GM23248 (cell line): ENCODE measurements at regions not wholly inside any gene's neighbourhood (a gene's known extent, or its start where the extent isn't known, plus 50 kb on each side); places are given as distances from the start of the nearest gene placed in this dataset.
A peak's percentile ranks its signal among the peaks of the same experiment; 100 is the strongest.

Source experiments
- DNase-seq: peaks from one replicate; pipeline ENCODE4 v3.0.0-alpha.2; 2015
- H2AFZ ChIP-seq: fragments of 200-600 bp; sonication (generic); 2 replicates; pipeline ENCODE4 v1.6.1; 2016; ENCODE audit warnings: antibody characterized with exemption
- H3F3A ChIP-seq: fragments of 200-600 bp; sonication (generic); 2 replicates; pipeline ENCODE4 v1.6.1; 2016; ENCODE audit warnings: mild to moderate bottlenecking, antibody characterized with exemption, mixed run types; ENCODE audit not compliant: insufficient read depth
- H3K27ac ChIP-seq: fragments of 200-600 bp; sonication (generic); 2 replicates; pipeline ENCODE4 v1.5.1; 2016; ENCODE audit warnings: mild to moderate bottlenecking
- H3K27me3 ChIP-seq: fragments of 200-600 bp; sonication (generic); replicated peaks from 2 replicates; pipeline ENCODE4 v1.6.1; 2016; ENCODE audit warnings: mild to moderate bottlenecking; ENCODE audit not compliant: insufficient read depth
- H3K36me3 ChIP-seq: fragments of 200-600 bp; sonication (generic); 2 replicates; pipeline ENCODE4 v1.6.1; 2016; ENCODE audit warnings: low read depth, mild to moderate bottlenecking
- H3K4me1 ChIP-seq: fragments of 200-600 bp; sonication (generic); 2 replicates; pipeline ENCODE4 v1.6.1; 2016; ENCODE audit warnings: mild to moderate bottlenecking; ENCODE audit not compliant: insufficient read depth
- H3K4me2 ChIP-seq: fragments of 200-600 bp; sonication (generic); one replicate; pipeline ENCODE4 v1.6.1; 2016; ENCODE audit warnings: mild to moderate bottlenecking; ENCODE audit not compliant: unreplicated experiment
- H3K4me3 ChIP-seq: fragments of 200-600 bp; sonication (generic); 2 replicates; pipeline ENCODE4 v1.5.1; 2016; ENCODE audit warnings: mild to moderate bottlenecking
- H3K79me2 ChIP-seq: fragments of 200-600 bp; sonication (generic); 2 replicates; pipeline ENCODE4 v1.6.1; 2016; ENCODE audit warnings: mild to moderate bottlenecking; ENCODE audit not compliant: insufficient read depth
- H3K9ac ChIP-seq: fragments of 200-600 bp; sonication (generic); 2 replicates; pipeline ENCODE4 v1.6.1; 2016; ENCODE audit warnings: mild to moderate bottlenecking
- H3K9me2 ChIP-seq: fragments of 200-600 bp; sonication (generic); 2 replicates; pipeline ENCODE4 v1.6.1; 2016; ENCODE audit warnings: mixed run types, mild to moderate bottlenecking, moderate library complexity; ENCODE audit not compliant: insufficient read depth
- H3K9me3 ChIP-seq: fragments of 200-600 bp; sonication (generic); one replicate; pipeline ENCODE4 v1.6.1; 2017; ENCODE audit warnings: low read depth
- H4K20me1 ChIP-seq: fragments of 200-600 bp; sonication (generic); 2 replicates; pipeline ENCODE4 v1.6.0; 2016; ENCODE audit not compliant: insufficient read depth
- EZH2 ChIP-seq: fragments of 200-600 bp; sonication (generic); IDR thresholded peaks from 2 replicates; pipeline ENCODE4 v1.6.1; 2018; ENCODE audit warnings: antibody characterized with exemption, mild to moderate bottlenecking; ENCODE audit not compliant: insufficient read depth, poor library complexity, severe bottlenecking
- EZH2phosphoT487 ChIP-seq: fragments of 200-600 bp; sonication (generic); IDR thresholded peaks from 2 replicates; pipeline ENCODE4 v1.6.1; 2018; ENCODE audit warnings: antibody characterized with exemption, moderate library complexity, mild to moderate bottlenecking, low read depth; ENCODE audit not compliant: insufficient read depth
- WGBS, 2 experiments: methylation state at CpG; one replicate each; pipeline ENCODE4 v1.1.6; 2015 to 2017; ENCODE audit warnings: low lambda C conversion rate in 2 of 2, low coverage in 1 of 2; ENCODE audit errors: missing lambda C conversion rate in 2 of 2; 5-methylcytosine and 5-hydroxymethylcytosine counted together
- in situ Hi-C: fragments of 300-500 bp; cut with MboI; formaldehyde crosslinking; loops from 2 replicates; pipeline ENCODE4 v1.15.0; 2020

GRCh38 chr7:85483177-85483576 lies 296.3 kb upstream of the SEMA3D start:
- Histone ChIP-seq H2AFZ (no peak overlapping the region), H3K9me3 (no peaks in the 10 kb centered on the region), H3K4me2 (peak overlapping the region; percentile 39), H3K4me3 (no peak overlapping the region), H3K9ac (no peak overlapping the region), H3K36me3 (no peaks in the 10 kb centered on the region), H3K27ac (peak overlapping the region; percentile 5; the same call in 1 of the 2 replicates), H3K9me2 (no peaks in the 10 kb centered on the region), H4K20me1 (no peaks in the 10 kb centered on the region), H3K27me3 (no peaks in the 10 kb centered on the region), H3F3A (peaks cover 17% of the 10 kb centered on the region; the same call in 1 of the 2 replicates), H3K4me1 (peaks cover 28% of the 10 kb centered on the region), H3K79me2 (no peaks in the 10 kb centered on the region)
- TF ChIP-seq EZH2 (no peak), EZH2phosphoT487 (no peak)
- WGBS, 2 experiments: 0% methylated on average over 1 of the region's 1 CpG
- in situ Hi-C loops: no loop called here
- peak; percentile 65 for DNase-seq

- Histone ChIP-seq H3K9me3 (no peaks in the 10 kb centered on the region), H3K9ac (no peak overlapping the region), H3K36me3 (no peaks in the 10 kb centered on the region), H3K27ac (0 out of 2 replicates have a peak overlapping the region, but pooled peaks have one; percentile 31), H3K27me3 (no peaks in the 10 kb centered on the region), H3F3A (peaks cover 17% of the 10 kb centered on the region; the same call in 1 of the 2 replicates), H2AFZ (no peak overlapping the region), H3K4me2 (peak overlapping the region; percentile 32), H3K4me3 (no peak overlapping the region), H3K9me2 (no peaks in the 10 kb centered on the region), H3K4me1 (peaks cover 28% of the 10 kb centered on the region), H3K79me2 (no peaks in the 10 kb centered on the region), H4K20me1 (no peaks in the 10 kb centered on the region)
- no peak for TF ChIP-seq EZH2phosphoT487
- TF ChIP-seq EZH2: no peak
- WGBS, 2 experiments: 19 to 26% methylated on average over 1 of the region's 1 CpG
- DNase-seq: no peak
- in situ Hi-C loops: no loop called here
Measured at GRCh38 chr7:85480666-85481065, 293.8 kb upstream of the SEMA3D start.

GRCh38 chr7:85479918-85480643 lies 293.2 kb upstream of the SEMA3D start:
- peaks cover 28% of the 10 kb centered on the region for H3K4me1 ChIP-seq
- H2AFZ ChIP-seq: no peak overlapping the region
- TF ChIP-seq EZH2phosphoT487: no peak
- no peak for TF ChIP-seq EZH2
- H3F3A ChIP-seq: peaks cover 17% of the 10 kb centered on the region; the same call in 1 of the 2 replicates
- H3K36me3 ChIP-seq: no peaks in the 10 kb centered on the region
- DNase-seq: peak; percentile 86
- H3K4me3 ChIP-seq: no peak overlapping the region
- H3K9ac ChIP-seq: no peak overlapping the region
- no peaks in the 10 kb centered on the region for H3K27me3 ChIP-seq
- in situ Hi-C loops: no loop called here
- no peaks in the 10 kb centered on the region for H4K20me1 ChIP-seq
- no peaks in the 10 kb centered on the region for H3K9me2 ChIP-seq
- no peaks in the 10 kb centered on the region for H3K9me3 ChIP-seq
- peak overlapping the region; percentile 32 for H3K4me2 ChIP-seq
- 0 out of 2 replicates have a peak overlapping the region, but pooled peaks have one; percentile 31 for H3K27ac ChIP-seq
- WGBS, 2 experiments: 7 to 15% methylated on average over 5 of the region's 5 CpGs
- no peaks in the 10 kb centered on the region for H3K79me2 ChIP-seq

GRCh38 chr7:85478530-85478929 lies 291.7 kb upstream of the SEMA3D start:
- 96 to 97% methylated on average over 5 of the region's 5 CpGs for WGBS, 2 experiments
- H3K9me3 ChIP-seq: no peaks in the 10 kb centered on the region
- no peaks in the 10 kb centered on the region for H3K9me2 ChIP-seq
- peaks cover 29% of the 10 kb centered on the region for H3K4me1 ChIP-seq
- no peak overlapping the region for H3K9ac ChIP-seq
- no peak overlapping the region for H3K27ac ChIP-seq
- H4K20me1 ChIP-seq: no peaks in the 10 kb centered on the region
- no peak overlapping the region for H3K4me3 ChIP-seq
- H3K79me2 ChIP-seq: no peaks in the 10 kb centered on the region
- TF ChIP-seq EZH2phosphoT487 (no peak), EZH2 (no peak)
- H3K27me3 ChIP-seq: no peaks in the 10 kb centered on the region
- in situ Hi-C loops: no loop called here
- DNase-seq: no peak
- H3F3A ChIP-seq: peaks cover 14% of the 10 kb centered on the region; the same call in 1 of the 2 replicates
- H3K36me3 ChIP-seq: no peaks in the 10 kb centered on the region
- no peak overlapping the region for H3K4me2 ChIP-seq
- H2AFZ ChIP-seq: no peak overlapping the region
